Progenitor cell of endocrine pancreas (in vitro differentiated cells): ENCODE measurements at regions not wholly inside any gene's neighbourhood (a gene's known extent, or its start where the extent isn't known, plus 50 kb on each side); places are given as distances from the start of the nearest gene placed in this dataset.

Experiments used
- DNase-seq: peaks from one replicate; pipeline ENCODE4 v3.0.0; 2021; ENCODE audit warnings: low spot score; ENCODE audit not compliant: unreplicated experiment
- H3K27ac Mint-ChIP-seq: 2 replicates; pipeline ENCODE4 v1.8.0; 2021; ENCODE audit warnings: mild to moderate bottlenecking, moderate library complexity, mixed read lengths
- H3K27me3 Mint-ChIP-seq: 2 replicates; pipeline ENCODE4 v1.8.0; 2021; ENCODE audit warnings: mixed read lengths
- H3K36me3 Mint-ChIP-seq: 2 replicates; pipeline ENCODE4 v1.8.0; 2022; ENCODE audit warnings: mixed read lengths; ENCODE audit not compliant: insufficient read depth
- H3K4me1 Mint-ChIP-seq: 2 replicates; pipeline ENCODE4 v1.8.0; 2021; ENCODE audit warnings: low read depth, mixed read lengths
- H3K4me3 Mint-ChIP-seq: 2 replicates; pipeline ENCODE4 v1.8.0; 2021; ENCODE audit warnings: low read depth, mild to moderate bottlenecking, moderate library complexity, mixed read lengths
- H3K9me3 Mint-ChIP-seq: 2 replicates; pipeline ENCODE4 v1.8.0; 2021; ENCODE audit warnings: low read depth, mixed read lengths
- TF ChIP-seq, protein P1 (sequence below): fragments of 200-600 bp; sonication (generic); IDR thresholded peaks from one replicate; pipeline ENCODE4 v1.5.0; 2021; ENCODE audit warnings: antibody characterized with exemption, mild to moderate bottlenecking; ENCODE audit not compliant: unreplicated experiment

- no peak overlapping the region for H3K4me3 Mint-ChIP-seq
- no peaks in the 10 kb centered on the region for H3K27me3 Mint-ChIP-seq
- no peak for DNase-seq
- H3K36me3 Mint-ChIP-seq: no peaks in the 10 kb centered on the region
- TF ChIP-seq, protein P1, sequence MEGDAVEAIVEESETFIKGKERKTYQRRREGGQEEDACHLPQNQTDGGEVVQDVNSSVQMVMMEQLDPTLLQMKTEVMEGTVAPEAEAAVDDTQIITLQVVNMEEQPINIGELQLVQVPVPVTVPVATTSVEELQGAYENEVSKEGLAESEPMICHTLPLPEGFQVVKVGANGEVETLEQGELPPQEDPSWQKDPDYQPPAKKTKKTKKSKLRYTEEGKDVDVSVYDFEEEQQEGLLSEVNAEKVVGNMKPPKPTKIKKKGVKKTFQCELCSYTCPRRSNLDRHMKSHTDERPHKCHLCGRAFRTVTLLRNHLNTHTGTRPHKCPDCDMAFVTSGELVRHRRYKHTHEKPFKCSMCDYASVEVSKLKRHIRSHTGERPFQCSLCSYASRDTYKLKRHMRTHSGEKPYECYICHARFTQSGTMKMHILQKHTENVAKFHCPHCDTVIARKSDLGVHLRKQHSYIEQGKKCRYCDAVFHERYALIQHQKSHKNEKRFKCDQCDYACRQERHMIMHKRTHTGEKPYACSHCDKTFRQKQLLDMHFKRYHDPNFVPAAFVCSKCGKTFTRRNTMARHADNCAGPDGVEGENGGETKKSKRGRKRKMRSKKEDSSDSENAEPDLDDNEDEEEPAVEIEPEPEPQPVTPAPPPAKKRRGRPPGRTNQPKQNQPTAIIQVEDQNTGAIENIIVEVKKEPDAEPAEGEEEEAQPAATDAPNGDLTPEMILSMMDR: no peak
- H3K4me1 Mint-ChIP-seq: peaks cover 7% of the 10 kb centered on the region
- no peaks in the 10 kb centered on the region for H3K9me3 Mint-ChIP-seq
- no peak overlapping the region for H3K27ac Mint-ChIP-seq
Observed at GRCh38 chr21:28795251-28795650, 197.4 kb downstream of the LTN1 start.

- no peak overlapping the region for H3K27ac Mint-ChIP-seq
- TF ChIP-seq, protein P1: no peak
- no peak for DNase-seq
- no peak overlapping the region for H3K4me3 Mint-ChIP-seq
- no peaks in the 10 kb centered on the region for H3K27me3 Mint-ChIP-seq
- H3K9me3 Mint-ChIP-seq: no peaks in the 10 kb centered on the region
- H3K36me3 Mint-ChIP-seq: no peaks in the 10 kb centered on the region
- H3K4me1 Mint-ChIP-seq: peaks cover 7% of the 10 kb centered on the region
Observed at GRCh38 chr21:28794371-28794851, 198.3 kb downstream of the LTN1 start.

DNA sequence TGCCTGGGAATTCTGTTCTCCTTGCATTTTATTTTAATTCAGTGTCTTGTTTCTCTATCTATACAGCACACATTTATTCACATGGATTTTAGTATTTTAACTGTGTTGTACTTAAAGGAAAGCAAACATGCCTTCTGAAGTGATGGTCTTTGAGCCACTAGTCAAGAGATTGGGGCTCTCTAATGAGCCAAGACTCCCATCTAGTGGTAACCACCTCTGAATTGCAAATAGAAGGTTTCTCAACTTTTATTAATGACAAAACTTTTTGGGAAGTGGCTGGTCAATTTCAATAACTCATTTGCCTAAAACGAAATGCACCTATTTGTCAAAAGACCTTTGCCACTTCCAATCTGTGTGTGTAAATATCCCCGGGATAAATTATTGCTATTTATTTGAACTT lies 199.6 kb downstream of the LTN1 start:
- no peaks in the 10 kb centered on the region for H3K36me3 Mint-ChIP-seq
- H3K9me3 Mint-ChIP-seq: no peaks in the 10 kb centered on the region
- DNase-seq: no peak
- no peaks in the 10 kb centered on the region for H3K27me3 Mint-ChIP-seq
- H3K27ac Mint-ChIP-seq: no peak overlapping the region
- H3K4me1 Mint-ChIP-seq: peaks cover 7% of the 10 kb centered on the region
- TF ChIP-seq, protein P1: peak; percentile 33
- no peak overlapping the region for H3K4me3 Mint-ChIP-seq

DNA sequence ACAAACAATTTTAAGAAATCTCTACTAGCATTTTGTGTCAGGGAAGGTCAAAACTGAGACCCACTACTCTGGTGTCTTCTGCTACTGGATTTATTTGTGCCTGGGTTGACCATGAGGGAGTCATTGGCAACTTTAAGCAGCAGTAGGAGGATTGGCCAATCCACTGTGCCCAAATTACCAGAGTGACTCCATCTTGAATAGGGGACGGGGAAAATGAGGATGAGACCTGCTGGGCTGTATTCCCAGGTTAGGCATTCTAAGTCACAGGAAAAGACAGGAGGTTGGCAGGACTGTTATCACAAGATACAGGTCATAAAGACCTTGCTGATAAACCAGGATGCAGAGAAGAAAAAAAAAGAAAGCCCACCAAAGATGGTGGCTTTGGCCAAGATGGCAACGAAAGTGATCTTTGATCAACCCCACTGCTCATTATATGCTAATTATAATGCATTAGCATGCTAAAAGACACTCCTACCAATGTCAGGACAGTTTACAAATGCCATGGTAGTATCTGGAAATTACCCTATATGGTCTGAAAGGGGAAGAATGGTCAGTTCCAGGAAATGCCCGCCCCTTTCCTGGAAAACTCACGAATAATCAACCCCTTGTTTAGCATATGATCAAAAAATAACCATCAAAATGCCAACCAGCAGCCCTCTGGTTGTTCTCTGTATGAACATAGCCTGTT lies 200.9 kb downstream of the LTN1 start:
- TF ChIP-seq, protein P1: no peak
- Mint-ChIP-seq H3K36me3 (no peaks in the 10 kb centered on the region), H3K4me1 (peaks cover 7% of the 10 kb centered on the region), H3K4me3 (no peak overlapping the region), H3K9me3 (peaks cover 7% of the 10 kb centered on the region), H3K27ac (no peak overlapping the region), H3K27me3 (no peaks in the 10 kb centered on the region)
- DNase-seq: no peak

DNA sequence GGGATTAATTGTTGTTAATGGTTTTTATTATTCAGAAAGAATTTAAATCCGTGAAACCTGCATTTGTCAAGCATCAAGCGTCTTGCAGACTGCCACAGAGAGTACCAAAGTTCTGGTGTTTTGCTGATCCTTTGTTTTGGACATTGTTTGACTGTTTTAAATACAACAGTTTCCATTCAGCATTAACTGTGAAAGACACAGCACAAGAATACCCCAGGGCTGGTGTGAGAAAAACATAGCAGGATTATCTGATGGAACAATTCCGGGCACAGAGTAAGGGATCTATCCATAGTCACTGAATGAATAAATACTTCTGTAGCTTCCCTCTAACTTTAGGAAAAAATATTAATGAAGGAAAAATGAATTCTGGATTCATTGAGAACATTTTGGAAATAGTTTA lies 202.3 kb downstream of the LTN1 start:
- TF ChIP-seq, protein P1: no peak
- H3K4me3 Mint-ChIP-seq: no peak overlapping the region

More for the DNA sequence above, 202.3 kb downstream of the LTN1 start:
- DNase-seq: no peak
- Mint-ChIP-seq H3K36me3 (peaks cover 1% of the 10 kb centered on the region), H3K4me1 (peaks cover 7% of the 10 kb centered on the region), H3K27ac (no peak overlapping the region), H3K27me3 (no peaks in the 10 kb centered on the region), H3K9me3 (peaks cover 14% of the 10 kb centered on the region)
